Trophoblast cell (in vitro differentiated cells and primary cell): ENCODE measurements at regions not wholly inside any gene's neighbourhood (a gene's known extent, or its start where the extent isn't known, plus 50 kb on each side); places are given as distances from the start of the nearest gene placed in this dataset.

Experiments used
- DNase-seq, 2 donors: peaks; one replicate each; pipeline ENCODE4 v3.0.0-alpha.2; 2016
- H2AFZ ChIP-seq: 2 replicates; pipeline ENCODE4 v1.6.1; 2013; ENCODE audit warnings: low read length, moderate library complexity, mild to moderate bottlenecking; ENCODE audit not compliant: insufficient read depth, poor library complexity
- H2AK5ac ChIP-seq: 2 replicates; pipeline ENCODE4 v1.6.1; 2013; ENCODE audit warnings: mild to moderate bottlenecking, low read length
- H2BK120ac ChIP-seq: 2 replicates; pipeline ENCODE4 v1.6.1; 2013; ENCODE audit warnings: low read length, mild to moderate bottlenecking, moderate library complexity; ENCODE audit not compliant: insufficient read depth, poor library complexity
- H2BK12ac ChIP-seq: 2 replicates; pipeline ENCODE4 v1.6.1; 2013; ENCODE audit warnings: mild to moderate bottlenecking, low read length, moderate library complexity
- H2BK5ac ChIP-seq: 2 replicates; pipeline ENCODE4 v1.6.1; 2013; ENCODE audit warnings: low read length, low read depth, moderate library complexity, mild to moderate bottlenecking; ENCODE audit not compliant: poor library complexity
- H3K14ac ChIP-seq: 2 replicates; pipeline ENCODE4 v1.6.1; 2013; ENCODE audit warnings: mild to moderate bottlenecking, low read length
- H3K18ac ChIP-seq: 2 replicates; pipeline ENCODE4 v1.6.1; 2013; ENCODE audit warnings: mild to moderate bottlenecking, low read length
- H3K23ac ChIP-seq: 2 replicates; pipeline ENCODE4 v1.6.1; 2013; ENCODE audit warnings: low read length
- H3K27ac ChIP-seq: 2 replicates; pipeline ENCODE4 v1.5.1; 2013; ENCODE audit warnings: low read depth, mild to moderate bottlenecking, inconsistent platforms, low read length, moderate library complexity
- H3K27me3 ChIP-seq: 2 replicates; pipeline ENCODE4 v1.6.1; 2013; ENCODE audit warnings: inconsistent platforms, mild to moderate bottlenecking, low read length, moderate library complexity; ENCODE audit not compliant: insufficient read depth
- H3K36me3 ChIP-seq, 2 experiments: 1 replicate in 1 of 2; 2 replicates in 1 of 2; pipeline ENCODE4 v1.6.1; 2013; ENCODE audit warnings: low read length in 2 of 2, mild to moderate bottlenecking in 2 of 2, moderate library complexity in 1 of 2; ENCODE audit not compliant: insufficient read depth in 2 of 2, control insufficient read depth in 1 of 2
- H3K4ac ChIP-seq: 2 replicates; pipeline ENCODE4 v1.6.1; 2013; ENCODE audit warnings: low read depth, mild to moderate bottlenecking, low read length, moderate library complexity
- H3K4me1 ChIP-seq, 2 experiments: 1 replicate in 1 of 2; 2 replicates in 1 of 2; pipeline ENCODE4 v1.6.1; 2013; ENCODE audit warnings: low read length in 2 of 2, mild to moderate bottlenecking in 2 of 2, moderate library complexity in 1 of 2; ENCODE audit not compliant: insufficient read depth in 2 of 2, control insufficient read depth in 1 of 2
- H3K4me2 ChIP-seq: 2 replicates; pipeline ENCODE4 v1.6.1; 2013; ENCODE audit warnings: inconsistent platforms, mild to moderate bottlenecking, low read length, moderate library complexity
- H3K4me3 ChIP-seq: 2 replicates; pipeline ENCODE4 v1.5.1; 2013; ENCODE audit warnings: mild to moderate bottlenecking, low read depth, low read length, inconsistent platforms
- H3K79me1 ChIP-seq: one replicate; pipeline ENCODE4 v1.6.1; 2013; ENCODE audit warnings: low read length
- H3K79me2 ChIP-seq: 2 replicates; pipeline ENCODE4 v1.6.1; 2013; ENCODE audit warnings: low read length, mild to moderate bottlenecking; ENCODE audit not compliant: control insufficient read depth, insufficient read depth, poor library complexity
- H3K9ac ChIP-seq: 2 replicates; pipeline ENCODE4 v1.6.1; 2013; ENCODE audit warnings: mild to moderate bottlenecking, low read length
- H3K9me3 ChIP-seq: 2 replicates; pipeline ENCODE4 v1.6.1; 2013; ENCODE audit warnings: low read depth, mild to moderate bottlenecking, control low read depth, inconsistent platforms, low read length; ENCODE audit not compliant: insufficient read depth
- H4K12ac ChIP-seq: 2 replicates; pipeline ENCODE4 v1.6.1; 2013; ENCODE audit warnings: low read depth, mild to moderate bottlenecking, low read length, moderate library complexity
- H4K8ac ChIP-seq: 2 replicates; pipeline ENCODE4 v1.6.1; 2013; ENCODE audit warnings: low read depth, mild to moderate bottlenecking, low read length, moderate library complexity
- H4K91ac ChIP-seq: one replicate; pipeline ENCODE4 v1.6.1; 2013; ENCODE audit warnings: low read depth, mild to moderate bottlenecking, low read length, moderate library complexity
- WGBS: extraction: QIAGEN DNeasy Blood & Tissue Kit; methylation state at CpG from one replicate; pipeline ENCODE4 v1.1.7; 2013; ENCODE audit warnings: missing lambda C conversion rate; ENCODE audit not compliant: insufficient read length, insufficient coverage; ENCODE audit errors: extremely low coverage; 5-methylcytosine and 5-hydroxymethylcytosine counted together

DNA sequence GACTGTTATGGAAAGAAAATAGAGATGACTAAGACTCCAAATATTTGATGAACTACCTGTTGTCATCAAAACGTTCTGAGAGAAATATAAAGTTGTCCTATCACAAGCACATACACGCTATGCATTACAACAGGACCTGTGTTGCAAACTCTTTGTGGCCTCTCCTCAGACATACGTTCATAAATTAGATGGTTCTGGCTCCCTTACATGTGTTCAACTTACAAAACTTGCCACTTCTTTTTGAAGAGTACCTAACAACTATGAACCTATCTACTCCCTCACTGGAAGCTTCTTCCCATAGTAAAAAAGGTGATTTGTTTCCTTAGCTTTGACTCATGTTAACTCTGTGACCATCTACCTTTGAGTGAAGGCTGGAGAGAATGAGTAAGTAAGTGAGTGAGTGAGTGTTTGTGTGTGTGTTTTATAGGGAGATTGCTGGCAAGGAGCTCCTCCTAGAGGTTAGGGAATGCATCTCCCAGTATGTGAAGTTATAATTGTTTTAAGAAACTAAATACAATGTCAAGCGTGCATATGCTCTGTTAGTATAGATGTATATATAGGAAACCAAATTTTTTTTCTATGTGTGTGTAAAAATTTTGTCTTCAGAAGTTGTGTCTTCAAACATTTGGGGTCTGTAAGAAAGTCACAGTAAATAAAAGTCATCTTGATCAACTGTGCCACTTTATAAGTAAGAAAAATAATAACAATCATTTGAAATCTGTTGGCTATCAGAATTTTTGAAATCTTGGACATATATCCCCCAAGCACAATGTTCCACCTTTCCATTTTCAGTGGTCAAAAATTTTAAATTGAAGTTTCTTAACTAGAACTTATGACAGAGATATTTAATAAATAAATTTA lies 1211.1 kb upstream of the GJE1 start:
- H3K27me3 ChIP-seq: no peaks in the 10 kb centered on the region
- no peak overlapping the region for H3K27ac ChIP-seq
- DNase-seq: peak; percentile 43 to 84
- no peaks in the 10 kb centered on the region for H3K79me1 ChIP-seq
- H3K4me2 ChIP-seq: no peak overlapping the region
- no peak overlapping the region for H3K4ac ChIP-seq
- WGBS: no CpG with 5 or more reads among the region's 4 CpGs
- no peak overlapping the region for H2BK12ac ChIP-seq
- H3K36me3 ChIP-seq: no peaks in the 10 kb centered on the region
- H3K9me3 ChIP-seq: no peaks in the 10 kb centered on the region
- no peak overlapping the region for H3K14ac ChIP-seq
- no peak overlapping the region for H2AFZ ChIP-seq
- no peak overlapping the region for H2BK120ac ChIP-seq
- no peak overlapping the region for H2AK5ac ChIP-seq
- no peak overlapping the region for H4K91ac ChIP-seq
- no peak overlapping the region for H3K18ac ChIP-seq
- H3K4me3 ChIP-seq: no peak overlapping the region
- H4K8ac ChIP-seq: no peak overlapping the region
- no peaks in the 10 kb centered on the region for H3K4me1 ChIP-seq
- H3K23ac ChIP-seq: no peak overlapping the region
- no peak overlapping the region for H3K9ac ChIP-seq
- no peak overlapping the region for H2BK5ac ChIP-seq
- no peak overlapping the region for H4K12ac ChIP-seq
- H3K79me2 ChIP-seq: no peaks in the 10 kb centered on the region

DNA sequence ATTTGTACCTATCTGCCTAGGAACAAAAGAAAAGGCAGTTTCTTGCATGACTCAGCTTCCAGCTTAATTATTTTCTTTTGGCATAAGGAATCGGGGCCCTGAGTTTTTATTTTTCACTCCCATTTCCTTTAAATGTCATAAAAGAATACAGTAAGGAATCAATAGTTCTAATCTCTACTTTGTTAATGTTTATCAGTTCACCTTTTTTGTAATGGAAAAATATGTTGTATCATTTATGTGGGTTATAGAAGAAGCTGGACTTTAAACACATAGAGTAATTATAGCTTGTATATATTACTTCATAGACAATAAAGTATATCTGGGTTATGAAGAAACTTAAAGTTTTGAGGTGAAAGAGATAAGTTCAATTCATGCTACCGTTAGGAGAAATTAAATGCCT lies 1214.8 kb upstream of the GJE1 start:
- H3K27me3 ChIP-seq: no peaks in the 10 kb centered on the region
- no peak overlapping the region for H2BK5ac ChIP-seq
- H4K91ac ChIP-seq: no peak overlapping the region
- no peaks in the 10 kb centered on the region for H3K36me3 ChIP-seq
- DNase-seq: no peak
- H3K27ac ChIP-seq: no peak overlapping the region
- H3K79me1 ChIP-seq: no peaks in the 10 kb centered on the region
- no peak overlapping the region for H3K18ac ChIP-seq
- H3K4me3 ChIP-seq: no peak overlapping the region
- no peak overlapping the region for H3K4me2 ChIP-seq
- H3K9me3 ChIP-seq: no peaks in the 10 kb centered on the region
- H2AFZ ChIP-seq: no peak overlapping the region
- no peak overlapping the region for H2AK5ac ChIP-seq
- no peaks in the 10 kb centered on the region for H3K4me1 ChIP-seq
- no CpG with 5 or more reads among the region's 2 CpGs for WGBS
- H3K23ac ChIP-seq: no peak overlapping the region
- H2BK120ac ChIP-seq: no peak overlapping the region
- no peak overlapping the region for H4K12ac ChIP-seq
- H3K79me2 ChIP-seq: no peaks in the 10 kb centered on the region
- H3K4ac ChIP-seq: no peak overlapping the region
- H3K9ac ChIP-seq: no peak overlapping the region
- H2BK12ac ChIP-seq: no peak overlapping the region
- no peak overlapping the region for H3K14ac ChIP-seq
- no peak overlapping the region for H4K8ac ChIP-seq

GRCh38 chr6:140915551-140915950 lies 1217.2 kb upstream of the GJE1 start:
- H3K4me2 ChIP-seq: no peak overlapping the region
- H2BK5ac ChIP-seq: no peak overlapping the region
- H3K36me3 ChIP-seq: no peaks in the 10 kb centered on the region
- H3K27me3 ChIP-seq: no peaks in the 10 kb centered on the region
- no peak overlapping the region for H2BK12ac ChIP-seq
- no peak overlapping the region for H4K91ac ChIP-seq
- no peak overlapping the region for H2BK120ac ChIP-seq
- no CpG with 5 or more reads among the region's 3 CpGs for WGBS
- no peak overlapping the region for H3K27ac ChIP-seq
- no peaks in the 10 kb centered on the region for H3K79me1 ChIP-seq
- H4K12ac ChIP-seq: no peak overlapping the region
- no peak overlapping the region for H2AFZ ChIP-seq
- no peak overlapping the region for H3K9ac ChIP-seq
- no peak overlapping the region for H3K14ac ChIP-seq
- no peaks in the 10 kb centered on the region for H3K4me1 ChIP-seq
- no peak overlapping the region for H3K23ac ChIP-seq
- H3K9me3 ChIP-seq: no peaks in the 10 kb centered on the region
- no peak overlapping the region for H3K18ac ChIP-seq
- no peak overlapping the region for H3K4me3 ChIP-seq
- no peaks in the 10 kb centered on the region for H3K79me2 ChIP-seq
- no peak overlapping the region for H4K8ac ChIP-seq
- DNase-seq: no peak
- no peak overlapping the region for H3K4ac ChIP-seq
- H2AK5ac ChIP-seq: no peak overlapping the region

- Histone ChIP-seq H3K4me2 (no peak overlapping the region), H4K91ac (no peak overlapping the region), H2BK12ac (no peak overlapping the region), H3K79me1 (no peaks in the 10 kb centered on the region), H2AK5ac (no peak overlapping the region), H3K27ac (no peak overlapping the region), H2BK5ac (no peak overlapping the region), H3K79me2 (no peaks in the 10 kb centered on the region), H3K4me1 (no peaks in the 10 kb centered on the region), H3K9me3 (no peaks in the 10 kb centered on the region), H3K23ac (no peak overlapping the region), H3K36me3 (no peaks in the 10 kb centered on the region), H3K27me3 (no peaks in the 10 kb centered on the region), H2BK120ac (no peak overlapping the region), H2AFZ (no peak overlapping the region), H4K8ac (no peak overlapping the region), H3K18ac (no peak overlapping the region), H3K4ac (no peak overlapping the region), H3K4me3 (no peak overlapping the region), H3K9ac (no peak overlapping the region), H4K12ac (no peak overlapping the region), H3K14ac (no peak overlapping the region)
- WGBS: no CpG with 5 or more reads among the region's 1 CpG
- DNase-seq: no peak
Measured at GRCh38 chr6:140915103-140915502, 1217.6 kb upstream of the GJE1 start.
